Bronchial epithelial cell (primary cell): ENCODE measurements at regions not wholly inside any gene's neighbourhood (a gene's known extent, or its start where the extent isn't known, plus 50 kb on each side); places are given as distances from the start of the nearest gene placed in this dataset.
"Not testable (repeated sequence)": the region's sequence is repeated elsewhere in the genome, so short reads cannot be mapped to it uniquely, and the experiment has no call there.

Experiments
- DNase-seq: peaks from one replicate; pipeline ENCODE4 v3.0.0-alpha.2; 2010; ENCODE audit warnings: low read depth
- FAIRE-seq: peaks from 2 replicates; lab custom pipeline; 2011; peaks lifted over from hg19 to GRCh38; lab: Jason Lieb, UNC
- H3K27me3 ChIP-seq: 2 replicates; pipeline ENCODE4 v1.5.1; 2011; ENCODE audit warnings: low read length; ENCODE audit not compliant: control insufficient read depth, insufficient read depth
- H3K36me3 ChIP-seq: 2 replicates; pipeline ENCODE4 v1.5.1; 2011; ENCODE audit warnings: low read length; ENCODE audit not compliant: control insufficient read depth, insufficient read depth
- H3K4me3 ChIP-seq: 2 replicates; pipeline ENCODE4 v1.5.1; 2011; ENCODE audit warnings: mild to moderate bottlenecking, low read depth, low read length, control low read depth
- TF ChIP-seq, protein P1 (sequence below): IDR thresholded peaks from 2 replicates; pipeline ENCODE4 v1.5.1; 2011; ENCODE audit warnings: mild to moderate bottlenecking, moderate library complexity, low read length, control low read depth, inconsistent platforms; ENCODE audit not compliant: insufficient read depth, severe bottlenecking

DNA sequence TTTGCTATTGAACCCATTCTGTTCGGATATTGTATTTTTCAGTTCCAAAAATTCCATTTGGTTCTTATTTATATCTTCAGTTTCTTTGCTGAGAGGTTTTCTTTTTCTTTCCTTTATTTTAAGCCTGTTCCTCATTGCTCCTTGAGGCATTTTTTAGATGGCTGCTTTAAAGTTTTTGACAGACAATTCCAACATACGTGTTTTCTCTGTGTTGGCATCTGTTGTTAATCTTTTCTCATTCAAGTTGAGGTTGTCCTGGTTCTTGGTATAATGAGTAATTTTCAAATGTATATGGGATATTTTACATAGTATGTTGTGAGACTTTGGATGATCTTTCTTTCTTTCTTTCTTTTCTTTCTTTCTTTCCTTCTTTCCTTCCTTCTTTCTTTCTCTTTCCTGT lies 1078.0 kb upstream of the CELF2 start:
- FAIRE-seq (no peak), DNase-seq (no peak)
- Histone ChIP-seq H3K4me3 (no peak overlapping the region), H3K36me3 (no peaks in the 10 kb centered on the region), H3K27me3 (no peaks in the 10 kb centered on the region)
- TF ChIP-seq, protein P1, sequence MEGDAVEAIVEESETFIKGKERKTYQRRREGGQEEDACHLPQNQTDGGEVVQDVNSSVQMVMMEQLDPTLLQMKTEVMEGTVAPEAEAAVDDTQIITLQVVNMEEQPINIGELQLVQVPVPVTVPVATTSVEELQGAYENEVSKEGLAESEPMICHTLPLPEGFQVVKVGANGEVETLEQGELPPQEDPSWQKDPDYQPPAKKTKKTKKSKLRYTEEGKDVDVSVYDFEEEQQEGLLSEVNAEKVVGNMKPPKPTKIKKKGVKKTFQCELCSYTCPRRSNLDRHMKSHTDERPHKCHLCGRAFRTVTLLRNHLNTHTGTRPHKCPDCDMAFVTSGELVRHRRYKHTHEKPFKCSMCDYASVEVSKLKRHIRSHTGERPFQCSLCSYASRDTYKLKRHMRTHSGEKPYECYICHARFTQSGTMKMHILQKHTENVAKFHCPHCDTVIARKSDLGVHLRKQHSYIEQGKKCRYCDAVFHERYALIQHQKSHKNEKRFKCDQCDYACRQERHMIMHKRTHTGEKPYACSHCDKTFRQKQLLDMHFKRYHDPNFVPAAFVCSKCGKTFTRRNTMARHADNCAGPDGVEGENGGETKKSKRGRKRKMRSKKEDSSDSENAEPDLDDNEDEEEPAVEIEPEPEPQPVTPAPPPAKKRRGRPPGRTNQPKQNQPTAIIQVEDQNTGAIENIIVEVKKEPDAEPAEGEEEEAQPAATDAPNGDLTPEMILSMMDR = no peak

DNA sequence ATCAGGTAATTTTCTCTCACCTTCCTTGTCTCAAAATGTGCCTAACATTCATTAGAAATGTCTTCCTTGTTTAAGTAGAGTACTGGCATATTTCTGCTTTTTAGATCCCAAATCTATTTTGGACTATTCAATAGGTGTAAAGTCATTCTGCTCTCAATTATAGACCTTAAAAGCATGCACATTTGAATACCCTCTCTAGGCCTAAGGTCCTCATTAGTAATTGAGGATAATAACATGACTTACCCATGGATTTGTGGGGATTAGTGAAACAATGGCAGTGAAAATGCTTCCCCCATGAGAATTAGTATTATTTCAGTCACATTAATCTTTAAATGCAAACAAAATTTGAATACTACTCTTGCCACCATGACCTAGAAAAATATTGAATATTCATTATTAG lies 1073.0 kb upstream of the CELF2 start:
- Histone ChIP-seq H3K27me3 (no peaks in the 10 kb centered on the region), H3K36me3 (no peaks in the 10 kb centered on the region), H3K4me3 (no peak overlapping the region)
- FAIRE-seq (no peak), DNase-seq (no peak)
- TF ChIP-seq, protein P1 = no peak

DNA sequence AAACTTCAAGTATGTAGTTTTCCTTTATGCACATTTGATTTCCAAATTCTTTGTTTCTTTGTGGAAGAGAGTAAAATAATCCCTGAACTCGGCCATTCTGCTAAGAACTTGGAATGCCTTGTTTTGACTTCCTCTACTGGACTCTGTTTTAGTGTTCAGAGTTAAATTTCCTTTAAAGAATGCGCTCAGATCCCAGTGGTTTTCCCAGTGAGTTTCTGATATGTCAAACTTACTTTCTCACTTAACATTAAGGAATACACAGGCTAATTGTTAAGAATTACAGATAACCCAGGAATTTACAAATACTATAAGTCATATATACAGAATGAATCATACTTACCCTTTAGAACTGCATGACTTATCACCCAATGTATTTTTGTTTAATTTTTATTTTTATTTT lies 1067.6 kb upstream of the CELF2 start:
- no peak overlapping the region for H3K4me3 ChIP-seq
- DNase-seq (peak; percentile 2), FAIRE-seq (no peak)
- no peaks in the 10 kb centered on the region for H3K36me3 ChIP-seq
- no peaks in the 10 kb centered on the region for H3K27me3 ChIP-seq
- TF ChIP-seq, protein P1 = no peak

DNA sequence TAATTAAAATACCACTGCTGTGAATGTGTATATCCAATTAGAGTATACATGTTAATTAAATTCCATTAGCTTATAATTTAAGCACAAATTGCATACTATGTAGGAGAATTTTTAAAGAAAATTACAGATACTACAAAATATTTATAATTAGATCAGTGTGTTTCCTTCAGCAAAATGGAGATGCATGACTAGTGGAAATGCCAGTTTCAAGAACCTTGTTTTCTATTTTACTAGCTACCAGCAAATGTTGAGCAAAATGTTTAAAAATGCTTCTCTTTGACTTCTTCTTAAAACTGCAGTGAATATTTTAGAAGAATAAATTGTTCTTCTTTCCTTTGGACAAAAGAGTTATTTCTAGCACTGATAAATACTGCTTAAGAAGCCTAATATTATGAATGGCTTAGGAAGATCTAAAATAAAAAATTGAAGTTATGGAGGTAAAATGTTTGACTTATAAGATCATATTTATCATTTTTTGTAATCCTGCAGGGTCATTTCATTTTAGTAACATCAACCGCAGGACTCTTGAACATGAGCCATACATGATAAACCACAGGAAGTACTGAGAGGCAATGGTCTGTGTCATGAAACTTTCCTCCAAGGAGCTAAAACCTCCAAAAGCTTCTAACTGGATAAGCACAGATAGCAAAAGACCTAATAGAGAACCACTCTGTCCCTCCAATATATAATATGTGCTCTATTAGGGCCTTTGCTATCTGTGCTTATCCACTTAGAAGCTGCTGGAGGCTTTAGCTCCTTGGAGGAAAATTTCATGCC lies 1066.0 kb upstream of the CELF2 start:
- TF ChIP-seq, protein P1 = no peak
- H3K36me3 ChIP-seq = no peaks in the 10 kb centered on the region
- FAIRE-seq (no peak), DNase-seq (no peak)
- H3K27me3 ChIP-seq = no peaks in the 10 kb centered on the region
- no peak overlapping the region for H3K4me3 ChIP-seq

DNA sequence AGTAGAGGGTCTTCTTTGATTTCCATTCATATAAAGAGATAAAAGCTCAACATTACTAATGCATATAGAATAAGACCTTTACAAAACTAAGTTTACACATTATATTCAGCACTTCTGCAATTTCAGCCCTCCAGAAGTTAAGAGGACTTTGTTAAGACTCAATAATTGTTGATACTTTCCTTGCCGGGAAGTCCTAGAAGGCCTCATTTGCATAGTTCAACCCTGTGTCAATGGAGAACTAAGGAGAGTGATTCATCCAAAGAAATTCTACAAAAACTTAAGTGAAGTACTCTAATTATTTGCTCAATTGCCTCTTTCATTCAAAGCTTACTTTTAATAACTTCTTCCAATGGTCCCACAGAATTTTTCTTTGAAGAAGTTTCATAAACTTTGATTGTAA lies 1060.3 kb upstream of the CELF2 start:
- H3K4me3 ChIP-seq = no peak overlapping the region
- TF ChIP-seq, protein P1 = no peak
- peak; percentile 70 for DNase-seq
- H3K36me3 ChIP-seq = no peaks in the 10 kb centered on the region
- no peaks in the 10 kb centered on the region for H3K27me3 ChIP-seq
- no peak for FAIRE-seq

DNA sequence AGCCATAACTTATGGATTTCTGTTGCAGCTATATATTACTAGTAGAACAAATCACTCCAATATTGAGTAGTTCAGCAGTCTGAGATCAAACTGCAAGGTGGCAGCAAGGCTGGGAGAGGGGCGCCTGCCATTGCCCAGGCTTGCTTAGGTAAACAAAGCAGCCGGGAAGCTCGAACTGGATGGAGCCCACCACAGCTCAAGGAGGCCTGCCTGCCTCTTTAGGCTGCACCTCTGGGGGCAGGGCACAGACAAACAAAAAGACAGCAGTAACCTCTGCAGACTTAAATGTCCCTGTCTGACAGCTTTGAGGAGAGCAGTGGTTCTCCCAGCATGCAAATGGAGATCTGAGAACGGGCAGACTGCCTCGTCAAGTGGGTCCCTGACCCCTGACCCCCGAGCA lies 1059.8 kb upstream of the CELF2 start:
- not testable (repeated sequence) for H3K27me3 ChIP-seq, DNase-seq, FAIRE-seq, H3K4me3 ChIP-seq, H3K36me3 ChIP-seq
